MM.1S (cell line): ENCODE measurements at regions not wholly inside any gene's neighbourhood (a gene's known extent, or its start where the extent isn't known, plus 50 kb on each side); places are given as distances from the start of the nearest gene placed in this dataset.

Experiments used
- EZH2phosphoT487 ChIP-seq: fragments of 300-600 bp; sonication (generic); IDR thresholded peaks from 2 replicates; pipeline ENCODE4 v1.6.1; 2018; ENCODE audit warnings: antibody characterized with exemption, low read length
- TF ChIP-seq, protein P1 (sequence below): fragments of 300-600 bp; sonication (generic); IDR thresholded peaks from 2 replicates; pipeline ENCODE4 v1.5.1; 2016; ENCODE audit warnings: antibody characterized with exemption, low read length, mixed read lengths

DNA sequence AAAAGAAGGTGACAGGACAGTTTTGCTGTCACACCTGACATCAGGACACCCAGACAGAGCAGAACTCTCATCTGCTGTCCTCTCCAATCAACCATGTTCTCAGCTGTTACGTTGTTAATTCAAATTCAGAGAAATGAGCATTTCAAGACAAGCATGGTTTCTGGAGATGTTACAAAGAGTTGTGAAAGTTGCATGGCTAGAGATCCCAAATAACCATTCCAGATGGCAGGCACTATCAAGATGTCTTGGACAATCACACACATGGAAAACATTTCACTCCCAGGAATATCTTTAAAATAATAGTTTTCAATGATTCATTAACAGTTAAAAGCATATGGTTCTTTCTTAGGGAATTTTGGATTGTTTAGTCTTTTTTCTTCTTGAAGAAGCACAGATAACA, 533.1 kb downstream of the AGTPBP1 start:
- TF ChIP-seq EZH2phosphoT487: no peak
- TF ChIP-seq, protein P1, sequence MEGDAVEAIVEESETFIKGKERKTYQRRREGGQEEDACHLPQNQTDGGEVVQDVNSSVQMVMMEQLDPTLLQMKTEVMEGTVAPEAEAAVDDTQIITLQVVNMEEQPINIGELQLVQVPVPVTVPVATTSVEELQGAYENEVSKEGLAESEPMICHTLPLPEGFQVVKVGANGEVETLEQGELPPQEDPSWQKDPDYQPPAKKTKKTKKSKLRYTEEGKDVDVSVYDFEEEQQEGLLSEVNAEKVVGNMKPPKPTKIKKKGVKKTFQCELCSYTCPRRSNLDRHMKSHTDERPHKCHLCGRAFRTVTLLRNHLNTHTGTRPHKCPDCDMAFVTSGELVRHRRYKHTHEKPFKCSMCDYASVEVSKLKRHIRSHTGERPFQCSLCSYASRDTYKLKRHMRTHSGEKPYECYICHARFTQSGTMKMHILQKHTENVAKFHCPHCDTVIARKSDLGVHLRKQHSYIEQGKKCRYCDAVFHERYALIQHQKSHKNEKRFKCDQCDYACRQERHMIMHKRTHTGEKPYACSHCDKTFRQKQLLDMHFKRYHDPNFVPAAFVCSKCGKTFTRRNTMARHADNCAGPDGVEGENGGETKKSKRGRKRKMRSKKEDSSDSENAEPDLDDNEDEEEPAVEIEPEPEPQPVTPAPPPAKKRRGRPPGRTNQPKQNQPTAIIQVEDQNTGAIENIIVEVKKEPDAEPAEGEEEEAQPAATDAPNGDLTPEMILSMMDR: no peak
